Activated CD4-positive, alpha-beta T cell treated with anti-CD3 and anti-CD28 coated beads for 36 hours (primary cell): ENCODE measurements at regions not wholly inside any gene's neighbourhood (a gene's known extent, or its start where the extent isn't known, plus 50 kb on each side); places are given as distances from the start of the nearest gene placed in this dataset.

Source experiments
- ATAC-seq: fragments of 200-7000 bp; cut with Tn5 transposase; one replicate; pipeline ENCODE4 v1.10.0; 2021; ENCODE audit warnings: mild to moderate bottlenecking, moderate library complexity
- CTCF ChIA-PET: fragments of 350-600 bp; sonication (Branson Sonifier 250); formaldehyde crosslinking; loops from one replicate; lab custom pipeline; 2021; ENCODE audit warnings: antibody characterized with exemption; lab: Charles Lee
- POLR2A ChIA-PET: fragments of 350-600 bp; sonication (Branson Sonifier 250); formaldehyde crosslinking; loops from one replicate; lab custom pipeline; 2021; ENCODE audit warnings: antibody characterized with exemption, inconsistent platforms; lab: Charles Lee
- DNase-seq: peaks from one replicate; pipeline ENCODE4 v3.0.0-alpha.2; 2020
- H3K27ac Mint-ChIP-seq: one replicate; pipeline ENCODE4 v1.8.0; 2021; ENCODE audit warnings: mixed read lengths
- H3K27me3 Mint-ChIP-seq: one replicate; pipeline ENCODE4 v1.8.0; 2021; ENCODE audit warnings: mixed read lengths
- H3K36me3 Mint-ChIP-seq: one replicate; pipeline ENCODE4 v1.8.0; 2021; ENCODE audit warnings: low read depth, mixed read lengths
- H3K4me1 Mint-ChIP-seq: one replicate; pipeline ENCODE4 v1.8.0; 2021; ENCODE audit warnings: mixed read lengths
- H3K4me3 Mint-ChIP-seq: one replicate; pipeline ENCODE4 v1.8.0; 2021; ENCODE audit warnings: mild to moderate bottlenecking, moderate library complexity, mixed read lengths
- H3K9me3 Mint-ChIP-seq: one replicate; pipeline ENCODE4 v1.8.0; 2021; ENCODE audit warnings: low read depth, mixed read lengths
- intact Hi-C, 2 experiments: fragments of 100-400 bp; cut with DNase I in 1 of 2; cut with micrococcal nuclease in 1 of 2; formaldehyde crosslinking; loops; one replicate each; pipeline versions ENCODE4 v1.14.2 to v1.15.1; 2022 to 2024; cut with DNase I, micrococcal nuclease

- CTCF ChIA-PET, result no interaction called here
- Mint-ChIP-seq H3K27me3 (no peaks in the 10 kb centered on the region), H3K9me3 (no peaks in the 10 kb centered on the region), H3K4me3 (no peak overlapping the region), H3K4me1 (no peaks in the 10 kb centered on the region), H3K36me3 (no peaks in the 10 kb centered on the region), H3K27ac (no peak overlapping the region)
- DNase-seq (no peak), ATAC-seq (no peak)
- intact Hi-C loops, result no loop called here
- POLR2A ChIA-PET, result no interaction called here
Observed at GRCh38 chr2:57181315-57182038, 865.1 kb upstream of the VRK2 start.

GRCh38 chr2:57182916-57183315 lies 863.7 kb upstream of the VRK2 start:
- ATAC-seq (no peak), DNase-seq (no peak)
- H3K4me3 Mint-ChIP-seq, result no peak overlapping the region
- no peaks in the 10 kb centered on the region for H3K4me1 Mint-ChIP-seq
- H3K9me3 Mint-ChIP-seq, result no peaks in the 10 kb centered on the region
- intact Hi-C loops, result no loop called here
- H3K36me3 Mint-ChIP-seq, result no peaks in the 10 kb centered on the region
- ChIA-PET POLR2A (no interaction called here), CTCF (no interaction called here)
- no peaks in the 10 kb centered on the region for H3K27me3 Mint-ChIP-seq
- H3K27ac Mint-ChIP-seq, result no peak overlapping the region

GRCh38 chr2:57185568-57185967 lies 861.0 kb upstream of the VRK2 start:
- Mint-ChIP-seq H3K4me3 (no peak overlapping the region), H3K4me1 (no peaks in the 10 kb centered on the region), H3K27me3 (no peaks in the 10 kb centered on the region), H3K27ac (no peak overlapping the region), H3K9me3 (peaks cover 1% of the 10 kb centered on the region), H3K36me3 (no peaks in the 10 kb centered on the region)
- ChIA-PET CTCF (no interaction called here), POLR2A (no interaction called here)
- intact Hi-C loops, result no loop called here
- DNase-seq, result no peak
- no peak for ATAC-seq

GRCh38 chr2:57190007-57190406 lies 856.6 kb upstream of the VRK2 start:
- CTCF ChIA-PET, result no interaction called here
- ATAC-seq (peak; percentile 53), DNase-seq (no peak)
- H3K36me3 Mint-ChIP-seq, result no peaks in the 10 kb centered on the region
- H3K9me3 Mint-ChIP-seq, result peaks cover 9% of the 10 kb centered on the region
- intact Hi-C loops, result no loop called here
- POLR2A ChIA-PET, result no interaction called here
- H3K27me3 Mint-ChIP-seq, result no peaks in the 10 kb centered on the region
- H3K27ac Mint-ChIP-seq, result no peak overlapping the region
- no peaks in the 10 kb centered on the region for H3K4me1 Mint-ChIP-seq
- H3K4me3 Mint-ChIP-seq, result no peak overlapping the region

GRCh38 chr2:57199663-57200062 lies 846.9 kb upstream of the VRK2 start:
- H3K27me3 Mint-ChIP-seq, result no peaks in the 10 kb centered on the region
- no peak overlapping the region for H3K27ac Mint-ChIP-seq
- DNase-seq (no peak), ATAC-seq (no peak)
- H3K9me3 Mint-ChIP-seq, result peaks cover 11% of the 10 kb centered on the region
- no peaks in the 10 kb centered on the region for H3K36me3 Mint-ChIP-seq
- H3K4me3 Mint-ChIP-seq, result no peak overlapping the region
- ChIA-PET CTCF (no interaction called here), POLR2A (no interaction called here)
- intact Hi-C loops, result no loop called here
- no peaks in the 10 kb centered on the region for H3K4me1 Mint-ChIP-seq

- Mint-ChIP-seq H3K9me3 (no peaks in the 10 kb centered on the region), H3K4me3 (no peak overlapping the region), H3K36me3 (no peaks in the 10 kb centered on the region), H3K4me1 (no peaks in the 10 kb centered on the region), H3K27me3 (no peaks in the 10 kb centered on the region), H3K27ac (no peak overlapping the region)
- ATAC-seq, result no peak
- POLR2A ChIA-PET, result no interaction called here
- intact Hi-C loops, result no loop called here
- no peak for DNase-seq
- CTCF ChIA-PET, result no interaction called here
Observed at GRCh38 chr2:57204364-57204763, 842.2 kb upstream of the VRK2 start.

- H3K9me3 Mint-ChIP-seq, result peaks cover 2% of the 10 kb centered on the region
- no peak overlapping the region for H3K4me3 Mint-ChIP-seq
- no peaks in the 10 kb centered on the region for H3K36me3 Mint-ChIP-seq
- CTCF ChIA-PET, result no interaction called here
- no peaks in the 10 kb centered on the region for H3K4me1 Mint-ChIP-seq
- POLR2A ChIA-PET, result no interaction called here
- no peaks in the 10 kb centered on the region for H3K27me3 Mint-ChIP-seq
- intact Hi-C loops, result no loop called here
- no peak overlapping the region for H3K27ac Mint-ChIP-seq
- ATAC-seq (no peak), DNase-seq (no peak)
Observed at GRCh38 chr2:57205241-57205640, 841.4 kb upstream of the VRK2 start.

- no peak for DNase-seq
- Mint-ChIP-seq H3K27ac (no peak overlapping the region), H3K4me3 (no peak overlapping the region), H3K27me3 (no peaks in the 10 kb centered on the region), H3K9me3 (peaks cover 2% of the 10 kb centered on the region), H3K36me3 (no peaks in the 10 kb centered on the region), H3K4me1 (no peaks in the 10 kb centered on the region)
- intact Hi-C loops, result no loop called here
- POLR2A ChIA-PET, result no interaction called here
- CTCF ChIA-PET, result no interaction called here
- no peak for ATAC-seq
Observed at GRCh38 chr2:57207191-57207590, 839.4 kb upstream of the VRK2 start.

GRCh38 chr2:57209799-57210198 lies 836.8 kb upstream of the VRK2 start:
- ATAC-seq, result no peak

GRCh38 chr2:57210855-57211254 lies 835.8 kb upstream of the VRK2 start:
- Mint-ChIP-seq H3K27me3 (no peaks in the 10 kb centered on the region), H3K4me1 (no peaks in the 10 kb centered on the region), H3K36me3 (no peaks in the 10 kb centered on the region), H3K27ac (no peak overlapping the region), H3K9me3 (peaks cover 9% of the 10 kb centered on the region), H3K4me3 (no peak overlapping the region)
- ChIA-PET CTCF (no interaction called here), POLR2A (no interaction called here)
- intact Hi-C loops, result no loop called here
- ATAC-seq, result no peak
- DNase-seq, result no peak

More at GRCh38 chr2:57209799-57210198, 836.8 kb upstream of the VRK2 start:
- H3K4me1 Mint-ChIP-seq, result no peaks in the 10 kb centered on the region
- peaks cover 6% of the 10 kb centered on the region for H3K9me3 Mint-ChIP-seq
- H3K27ac Mint-ChIP-seq, result no peak overlapping the region
- intact Hi-C loops, result no loop called here
- H3K4me3 Mint-ChIP-seq, result no peak overlapping the region
- CTCF ChIA-PET, result no interaction called here
- no peaks in the 10 kb centered on the region for H3K36me3 Mint-ChIP-seq
- POLR2A ChIA-PET, result no interaction called here
- no peak for DNase-seq
- H3K27me3 Mint-ChIP-seq, result no peaks in the 10 kb centered on the region

GRCh38 chr2:57217013-57217412 lies 829.6 kb upstream of the VRK2 start:
- Mint-ChIP-seq H3K9me3 (peaks cover 30% of the 10 kb centered on the region), H3K27me3 (no peaks in the 10 kb centered on the region), H3K4me3 (no peak overlapping the region), H3K27ac (no peak overlapping the region), H3K4me1 (no peaks in the 10 kb centered on the region), H3K36me3 (no peaks in the 10 kb centered on the region)
- DNase-seq (no peak), ATAC-seq (no peak)
- ChIA-PET CTCF (no interaction called here), POLR2A (no interaction called here)
- intact Hi-C loops, result no loop called here

- H3K27ac Mint-ChIP-seq, result no peak overlapping the region
- no peak for ATAC-seq
- POLR2A ChIA-PET, result no interaction called here
Observed at GRCh38 chr2:57218206-57218605, 828.4 kb upstream of the VRK2 start.

More at GRCh38 chr2:57218206-57218605, 828.4 kb upstream of the VRK2 start:
- H3K27me3 Mint-ChIP-seq, result no peaks in the 10 kb centered on the region
- no peak overlapping the region for H3K4me3 Mint-ChIP-seq
- no peaks in the 10 kb centered on the region for H3K4me1 Mint-ChIP-seq
- no peaks in the 10 kb centered on the region for H3K36me3 Mint-ChIP-seq
- H3K9me3 Mint-ChIP-seq, result peaks cover 26% of the 10 kb centered on the region
- CTCF ChIA-PET, result no interaction called here
- intact Hi-C loops, result no loop called here
- DNase-seq, result no peak
